Fibroblast of lung (primary cell): ENCODE measurements at regions not wholly inside any gene's neighbourhood (a gene's known extent, or its start where the extent isn't known, plus 50 kb on each side); places are given as distances from the start of the nearest gene placed in this dataset.

Experiments used
- CTCF ChIP-seq, 2 donors: IDR thresholded peaks in 1 of 2; conservative IDR thresholded peaks in 1 of 2; 1 replicate in 1 of 2; 2 replicates in 1 of 2; pipeline ENCODE4 v1.5.1; 2011 to 2012; ENCODE audit warnings: low read length in 2 of 2, control low read depth in 1 of 2, inconsistent platforms in 1 of 2, low read depth in 1 of 2, mild to moderate bottlenecking in 1 of 2
- EZH2 ChIP-seq: IDR thresholded peaks from 2 replicates; pipeline ENCODE4 v1.5.1; 2012; ENCODE audit warnings: low read length, control low read depth, mild to moderate bottlenecking; ENCODE audit errors: missing control alignments

GRCh38 chr18:40832362-40832761 lies 1122.7 kb upstream of the PIK3C3 start:
- TF ChIP-seq CTCF (conservative IDR thresholded peaks at IDR 0.05 in 1 of 2, IDR thresholded peaks at IDR 0.05 in 1 of 2; ENCODE audit: low read depth in 1 of 2, low read length in 2 of 2) (no peak), EZH2 (no peak)
